ENCODE measurements at regions not wholly inside any gene's neighbourhood (a gene's known extent, or its start where the extent isn't known, plus 50 kb on each side); places are given as distances from the start of the nearest gene placed in this dataset.

GRCh38 chr1:56436912-56437417 is 142.4 kb downstream of the PLPP3 start (continued):
- TF ChIP-seq PBX3 (CRISPR knock-in tag; IDR thresholded peaks at IDR 0.05; ENCODE audit: borderline replicate concordance) (no peak), MZF1 (CRISPR knock-in tag; IDR thresholded peaks at IDR 0.05; ENCODE audit: borderline replicate concordance) (no peak), ZSCAN25 (CRISPR knock-in tag; IDR thresholded peaks at IDR 0.05) (0 out of 2 replicates have a peak, but pooled peaks have one; percentile 44), AGO1 (IDR thresholded peaks at IDR 0.05; ENCODE audit: low read depth, low read length, poor library complexity, severe bottlenecking) (no peak), ARID3A (IDR thresholded peaks at IDR 0.05; ENCODE audit: low read depth, low read length) (0 out of 2 replicates have a peak, but pooled peaks have one; percentile 16), FOXA3 (CRISPR knock-in tag; IDR thresholded peaks at IDR 0.05) (peak; percentile 61), THAP7 (CRISPR knock-in tag; IDR thresholded peaks at IDR 0.05) (no peak), NFRKB (IDR thresholded peaks at IDR 0.05) (no peak), ZNF709 (CRISPR knock-in tag; IDR thresholded peaks at IDR 0.05) (no peak), GATAD1 (CRISPR knock-in tag; IDR thresholded peaks at IDR 0.05) (no peak), BHLHE40 (IDR thresholded peaks at IDR 0.05; ENCODE audit: low read length) (peak; percentile 49; the same call in 1 of the 2 replicates), SMYD3 (CRISPR knock-in tag; IDR thresholded peaks at IDR 0.05) (no peak), ZNF574 (CRISPR knock-in tag; IDR thresholded peaks at IDR 0.05) (peak; percentile 31)
